ENCODE measurements at regions not wholly inside any gene's neighbourhood (a gene's known extent, or its start where the extent isn't known, plus 50 kb on each side); places are given as distances from the start of the nearest gene placed in this dataset.

DNA sequence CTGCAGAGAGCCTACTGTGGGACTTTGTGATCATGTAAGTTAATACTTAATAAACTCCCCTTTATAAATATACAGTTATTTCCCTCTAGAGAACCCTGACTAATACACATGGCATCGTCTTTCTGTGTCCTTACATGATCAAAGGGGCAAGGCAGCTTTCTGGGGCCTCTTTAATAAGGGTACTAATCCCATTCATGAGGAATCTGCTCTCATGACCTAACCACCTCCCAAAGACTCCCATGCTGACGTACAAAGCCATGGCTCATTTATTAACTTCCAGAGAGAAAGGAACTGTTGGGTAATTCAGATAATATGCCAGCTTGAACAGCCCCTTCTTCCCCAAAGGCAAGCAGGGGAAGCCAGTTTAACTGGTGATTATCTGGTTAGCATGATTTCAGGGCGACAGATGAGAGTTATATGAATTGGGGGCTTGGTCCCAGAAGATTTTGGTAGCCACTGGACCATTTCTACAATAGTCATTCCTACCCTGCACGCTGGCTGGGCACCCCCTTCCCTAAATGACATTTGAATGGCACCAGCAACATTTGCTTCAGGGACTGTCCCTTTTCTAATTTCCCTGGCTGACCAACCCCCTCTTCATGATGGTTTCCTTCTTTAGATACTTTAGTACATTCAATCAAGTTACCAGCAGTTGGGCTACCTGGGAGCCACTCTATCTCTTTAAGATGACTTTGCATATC, 83.6 kb upstream of the C3orf80 start:
- TF ChIP-seq, protein P1, sequence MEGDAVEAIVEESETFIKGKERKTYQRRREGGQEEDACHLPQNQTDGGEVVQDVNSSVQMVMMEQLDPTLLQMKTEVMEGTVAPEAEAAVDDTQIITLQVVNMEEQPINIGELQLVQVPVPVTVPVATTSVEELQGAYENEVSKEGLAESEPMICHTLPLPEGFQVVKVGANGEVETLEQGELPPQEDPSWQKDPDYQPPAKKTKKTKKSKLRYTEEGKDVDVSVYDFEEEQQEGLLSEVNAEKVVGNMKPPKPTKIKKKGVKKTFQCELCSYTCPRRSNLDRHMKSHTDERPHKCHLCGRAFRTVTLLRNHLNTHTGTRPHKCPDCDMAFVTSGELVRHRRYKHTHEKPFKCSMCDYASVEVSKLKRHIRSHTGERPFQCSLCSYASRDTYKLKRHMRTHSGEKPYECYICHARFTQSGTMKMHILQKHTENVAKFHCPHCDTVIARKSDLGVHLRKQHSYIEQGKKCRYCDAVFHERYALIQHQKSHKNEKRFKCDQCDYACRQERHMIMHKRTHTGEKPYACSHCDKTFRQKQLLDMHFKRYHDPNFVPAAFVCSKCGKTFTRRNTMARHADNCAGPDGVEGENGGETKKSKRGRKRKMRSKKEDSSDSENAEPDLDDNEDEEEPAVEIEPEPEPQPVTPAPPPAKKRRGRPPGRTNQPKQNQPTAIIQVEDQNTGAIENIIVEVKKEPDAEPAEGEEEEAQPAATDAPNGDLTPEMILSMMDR (conservative IDR thresholded peaks at IDR 0.05): no peak
- Histone ChIP-seq H2AFZ (ENCODE audit: low read length) (no peak overlapping the region), H3K4me1 (ENCODE audit: insufficient read depth, low read length) (no peaks in the 10 kb centered on the region), H3K18ac (ENCODE audit: insufficient read length, low read depth, low read length) (no peak overlapping the region), H2BK12ac (ENCODE audit: insufficient read length, low read depth, low read length) (no peak overlapping the region), H3K9ac (ENCODE audit: extremely low read depth, insufficient read length, low read length) (no peak overlapping the region), H3K4ac (ENCODE audit: low read depth, low read length) (no peak overlapping the region), H3K23ac (ENCODE audit: insufficient read length, low read depth, low read length) (no peak overlapping the region), H2AK5ac (ENCODE audit: insufficient read length, low read length) (no peak overlapping the region), H2BK120ac (ENCODE audit: low read depth, low read length, poor library complexity, severe bottlenecking) (no peak overlapping the region), H3T11ph (ENCODE audit: low read length) (no peak overlapping the region), H2BK20ac (ENCODE audit: low read depth, low read length, poor library complexity, severe bottlenecking) (no peak overlapping the region), H2BK5ac (ENCODE audit: insufficient read length, low read length) (no peak overlapping the region), H3K23me2 (ENCODE audit: insufficient read length, low read depth, low read length, poor library complexity, severe bottlenecking) (no peaks in the 10 kb centered on the region), H3K27me3 (ENCODE audit: insufficient read depth, low read length) (no peaks in the 10 kb centered on the region), H3K9me3 (ENCODE audit: control insufficient read depth, low read depth, low read length) (no peaks in the 10 kb centered on the region), H3K79me1 (ENCODE audit: insufficient read depth, low read depth, low read length, poor library complexity, severe bottlenecking) (no peaks in the 10 kb centered on the region), H3K4me2 (ENCODE audit: insufficient read depth, insufficient read length, low read length) (no peak overlapping the region), H3K56ac (ENCODE audit: insufficient read length, low read depth, low read length) (no peak overlapping the region), H4K20me1 (ENCODE audit: control insufficient read depth, insufficient read depth, insufficient read length) (no peaks in the 10 kb centered on the region), H3K14ac (ENCODE audit: insufficient read depth, low read length) (no peak overlapping the region), H3K79me2 (ENCODE audit: insufficient read depth, low read length) (no peaks in the 10 kb centered on the region), H2BK15ac (ENCODE audit: low read depth, low read length) (no peak overlapping the region), H3K27ac (ENCODE audit: insufficient read length, low read depth, low read length) (no peak overlapping the region), H4K91ac (ENCODE audit: insufficient read length, low read depth, low read length) (no peak overlapping the region), H4K8ac (replicated peaks; ENCODE audit: insufficient read length, low read depth, low read length) (no peak overlapping the region), H4K5ac (ENCODE audit: insufficient read length, low read depth, low read length) (no peak overlapping the region)
- H3K4me3 Mint-ChIP-seq: no peak overlapping the region
- no peaks in the 10 kb centered on the region for H3K27me3 Mint-ChIP-seq (ENCODE audit: low read depth)
- no peak for DNase-seq
- H3K4me1 Mint-ChIP-seq: no peaks in the 10 kb centered on the region
- no CpG with 5 or more reads among the region's 4 CpGs for WGBS (ENCODE audit: extremely low coverage, insufficient read length, low lambda C conversion rate)
- no peak overlapping the region for H3K27ac Mint-ChIP-seq
- H3K36me3 Mint-ChIP-seq (ENCODE audit: insufficient read depth in 1 of 3, low read depth in 3 of 3): peaks cover 0 to 12% (median 0%) of the 10 kb centered on the region in 3 experiments; a peak in 4 of 7 replicates
- H3K9me3 Mint-ChIP-seq: peaks cover 10 to 13% of the 10 kb centered on the region in 2 experiments
